PC-9 (cell line): ENCODE measurements at regions not wholly inside any gene's neighbourhood (a gene's known extent, or its start where the extent isn't known, plus 50 kb on each side); places are given as distances from the start of the nearest gene placed in this dataset.

Source experiments
- BruUV-seq: library from RNA; stranded (reverse); fragments of 400-500 nt; replicated peaks from 2 replicates; lab custom pipeline; 2021; lab: Mats Ljungman, UMichigan
- CTCF ChIA-PET: fragments of 300-600 bp; sonication (Branson Sonifier 250); formaldehyde crosslinking; loops from one replicate; lab custom pipeline; 2022; ENCODE audit warnings: antibody characterized with exemption; lab: Charles Lee
- POLR2A ChIA-PET: fragments of 300-600 bp; sonication (Branson Sonifier 250); formaldehyde crosslinking; loops from one replicate; lab custom pipeline; 2022; ENCODE audit warnings: antibody characterized with exemption; ENCODE audit not compliant: unreplicated experiment; lab: Charles Lee
- DNase-seq, 2 experiments: peaks; one replicate each; pipeline versions ENCODE4 v3.0.0 to v3.0.0-alpha.2; 2015 to 2022; ENCODE audit warnings: mixed read lengths in 1 of 2
- H2AFZ ChIP-seq: fragments of 200-600 bp; sonication (generic); 2 replicates; pipeline ENCODE4 v1.8.1; 2017; ENCODE audit warnings: antibody characterized with exemption
- H3F3A ChIP-seq: fragments of 200-600 bp; sonication (generic); 2 replicates; pipeline ENCODE4 v1.8.1; 2017; ENCODE audit warnings: antibody characterized with exemption, mild to moderate bottlenecking, low read depth; ENCODE audit not compliant: insufficient read depth
- H3K27ac ChIP-seq: fragments of 200-600 bp; sonication (generic); 2 replicates; pipeline ENCODE4 v1.6.1; 2016; ENCODE audit warnings: mixed run types
- H3K27me3 ChIP-seq: fragments of 200-600 bp; sonication (generic); 2 replicates; pipeline ENCODE4 v1.6.1; 2016; ENCODE audit warnings: low read depth, mixed run types; ENCODE audit not compliant: insufficient read depth
- H3K36me3 ChIP-seq: fragments of 200-600 bp; sonication (generic); 2 replicates; pipeline ENCODE4 v1.6.1; 2016; ENCODE audit warnings: low read depth, mixed run types
- H3K4me1 ChIP-seq: fragments of 200-600 bp; sonication (generic); replicated peaks from 2 replicates; pipeline ENCODE4 v1.6.1; 2016; ENCODE audit warnings: mixed run types; ENCODE audit not compliant: insufficient read depth
- H3K4me2 ChIP-seq: fragments of 200-600 bp; sonication (generic); 2 replicates; pipeline ENCODE4 v1.6.1; 2017; ENCODE audit warnings: mixed run types
- H3K4me3 ChIP-seq: fragments of 200-600 bp; sonication (generic); 2 replicates; pipeline ENCODE4 v1.6.1; 2016; ENCODE audit warnings: mixed run types
- H3K79me2 ChIP-seq: fragments of 200-600 bp; sonication (generic); 2 replicates; pipeline ENCODE4 v1.6.1; 2017; ENCODE audit warnings: low read depth, mixed run types
- H3K9me2 ChIP-seq: fragments of 200-600 bp; sonication (generic); 2 replicates; pipeline ENCODE4 v1.8.1; 2017; ENCODE audit warnings: mild to moderate bottlenecking; ENCODE audit not compliant: insufficient read depth
- H3K9me3 ChIP-seq: fragments of 200-600 bp; sonication (generic); 2 replicates; pipeline ENCODE4 v1.8.1; 2016; ENCODE audit warnings: low read depth; ENCODE audit not compliant: insufficient read depth
- H4K20me1 ChIP-seq: fragments of 200-600 bp; sonication (generic); 2 replicates; pipeline ENCODE4 v1.8.1; 2017; ENCODE audit not compliant: insufficient read depth
- EZH2 ChIP-seq: fragments of 200-600 bp; sonication (generic); IDR thresholded peaks from 2 replicates; pipeline ENCODE4 v1.8.0; 2017; ENCODE audit warnings: antibody characterized with exemption, low read depth
- intact Hi-C: fragments of 100-400 bp; cut with micrococcal nuclease; formaldehyde crosslinking; loops from one replicate; pipeline ENCODE4 v1.10.0; 2022; ENCODE audit not compliant: unreplicated experiment
- TF ChIP-seq, protein P1 (sequence below): fragments of 200-600 bp; sonication (generic); conservative IDR thresholded peaks from 2 replicates; pipeline ENCODE4 v1.6.1; 2017; ENCODE audit warnings: mixed run types, antibody characterized with exemption, mild to moderate bottlenecking, moderate library complexity

GRCh38 chr21:27315373-27315772, 348.5 kb upstream of the ADAMTS5 start:
- no peak for DNase-seq
- no peaks in the 10 kb centered on the region for H3K36me3 ChIP-seq
- no peaks in the 10 kb centered on the region for H3K9me2 ChIP-seq
- CTCF ChIA-PET, result no interaction called here
- H4K20me1 ChIP-seq, result no peaks in the 10 kb centered on the region
- no peaks in the 10 kb centered on the region for H3K9me3 ChIP-seq
- H2AFZ ChIP-seq, result no peak overlapping the region
- no peaks in the 10 kb centered on the region for H3K27me3 ChIP-seq
- no peaks in the 10 kb centered on the region for H3F3A ChIP-seq
- POLR2A ChIA-PET, result no interaction called here
- no TSS peak for BruUV-seq
- H3K4me3 ChIP-seq, result no peak overlapping the region
- TF ChIP-seq, protein P1, sequence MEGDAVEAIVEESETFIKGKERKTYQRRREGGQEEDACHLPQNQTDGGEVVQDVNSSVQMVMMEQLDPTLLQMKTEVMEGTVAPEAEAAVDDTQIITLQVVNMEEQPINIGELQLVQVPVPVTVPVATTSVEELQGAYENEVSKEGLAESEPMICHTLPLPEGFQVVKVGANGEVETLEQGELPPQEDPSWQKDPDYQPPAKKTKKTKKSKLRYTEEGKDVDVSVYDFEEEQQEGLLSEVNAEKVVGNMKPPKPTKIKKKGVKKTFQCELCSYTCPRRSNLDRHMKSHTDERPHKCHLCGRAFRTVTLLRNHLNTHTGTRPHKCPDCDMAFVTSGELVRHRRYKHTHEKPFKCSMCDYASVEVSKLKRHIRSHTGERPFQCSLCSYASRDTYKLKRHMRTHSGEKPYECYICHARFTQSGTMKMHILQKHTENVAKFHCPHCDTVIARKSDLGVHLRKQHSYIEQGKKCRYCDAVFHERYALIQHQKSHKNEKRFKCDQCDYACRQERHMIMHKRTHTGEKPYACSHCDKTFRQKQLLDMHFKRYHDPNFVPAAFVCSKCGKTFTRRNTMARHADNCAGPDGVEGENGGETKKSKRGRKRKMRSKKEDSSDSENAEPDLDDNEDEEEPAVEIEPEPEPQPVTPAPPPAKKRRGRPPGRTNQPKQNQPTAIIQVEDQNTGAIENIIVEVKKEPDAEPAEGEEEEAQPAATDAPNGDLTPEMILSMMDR, result no peak
- TF ChIP-seq EZH2, result no peak
- intact Hi-C loops, result no loop called here
- no peak overlapping the region for H3K27ac ChIP-seq
- H3K79me2 ChIP-seq, result no peaks in the 10 kb centered on the region
- no peak overlapping the region for H3K4me2 ChIP-seq
- no peaks in the 10 kb centered on the region for H3K4me1 ChIP-seq

- Histone ChIP-seq H3K4me2 (no peak overlapping the region), H3K4me1 (no peaks in the 10 kb centered on the region), H3K9me2 (no peaks in the 10 kb centered on the region), H3K4me3 (no peak overlapping the region), H3K9me3 (no peaks in the 10 kb centered on the region), H3K36me3 (no peaks in the 10 kb centered on the region), H3K27ac (no peak overlapping the region), H3K79me2 (no peaks in the 10 kb centered on the region), H3F3A (no peaks in the 10 kb centered on the region), H4K20me1 (no peaks in the 10 kb centered on the region), H3K27me3 (no peaks in the 10 kb centered on the region), H2AFZ (no peak overlapping the region)
- no peak for DNase-seq
- CTCF ChIA-PET, result interaction anchor here (0.7 kb wide), 1 partner anchor 1432 kb away, joined by 3 read pairs; no protein-coding TSS in a partner anchor
- intact Hi-C loops, result no loop called here
- POLR2A ChIA-PET, result no interaction called here
- TF ChIP-seq, protein P1, result no peak
- TF ChIP-seq EZH2, result no peak
- BruUV-seq, result no TSS peak
Measured at GRCh38 chr21:27314131-27314530, 347.2 kb upstream of the ADAMTS5 start.

GRCh38 chr21:27306791-27307775, 340.2 kb upstream of the ADAMTS5 start:
- ChIA-PET POLR2A (no interaction called here), CTCF (no interaction called here)
- no peak overlapping the region for H3K4me3 ChIP-seq
- TF ChIP-seq EZH2, result no peak
- TF ChIP-seq, protein P1, result no peak
- H3K9me3 ChIP-seq, result no peaks in the 10 kb centered on the region
- no peaks in the 10 kb centered on the region for H3K9me2 ChIP-seq
- no peak overlapping the region for H3K4me2 ChIP-seq
- H4K20me1 ChIP-seq, result no peaks in the 10 kb centered on the region
- H3K27ac ChIP-seq, result no peak overlapping the region
- DNase-seq, result no peak
- H3K4me1 ChIP-seq, result no peaks in the 10 kb centered on the region
- no peaks in the 10 kb centered on the region for H3K79me2 ChIP-seq
- H2AFZ ChIP-seq, result no peak overlapping the region
- intact Hi-C loops, result no loop called here
- no peaks in the 10 kb centered on the region for H3K36me3 ChIP-seq
- H3K27me3 ChIP-seq, result no peaks in the 10 kb centered on the region
- H3F3A ChIP-seq, result no peaks in the 10 kb centered on the region
- BruUV-seq, result no TSS peak
